ENCODE measurements at regions not wholly inside any gene's neighbourhood (a gene's known extent, or its start where the extent isn't known, plus 50 kb on each side); places are given as distances from the start of the nearest gene placed in this dataset.

DNA sequence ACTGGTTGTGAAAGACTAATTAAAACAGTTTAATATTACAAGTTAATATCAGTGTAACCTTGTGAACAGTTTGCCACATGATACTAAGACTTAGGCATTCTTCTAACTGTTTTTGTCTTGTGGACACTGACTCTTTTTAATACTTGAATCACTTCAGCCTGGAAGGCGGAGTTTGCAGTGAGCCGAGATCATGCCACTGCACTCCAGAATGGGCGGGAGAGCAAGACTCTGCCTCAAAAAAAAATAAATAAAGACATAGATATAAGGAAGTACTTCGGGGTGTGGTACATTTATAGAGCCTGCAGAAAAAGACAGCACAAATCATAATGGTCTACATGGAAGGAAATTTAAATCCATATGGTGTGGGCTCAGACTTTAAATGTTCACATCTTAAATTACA is 300.4 kb upstream of the NETO1 start:
- Histone ChIP-seq H3K9ac (ENCODE audit: extremely low read depth, low read length, poor library complexity, severe bottlenecking) (no peak overlapping the region), H3K4me3 (ENCODE audit: low read length) (no peak overlapping the region), H3K27me3 (ENCODE audit: control insufficient read depth, insufficient read depth, low read length, poor library complexity, severe bottlenecking) (no peaks in the 10 kb centered on the region), H3K27ac (ENCODE audit: low read depth, low read length) (no peak overlapping the region), H3K9me3 (ENCODE audit: control insufficient read depth, low read length) (no peaks in the 10 kb centered on the region), H3K36me3 (ENCODE audit: control insufficient read depth, insufficient read depth, low read length) (no peaks in the 10 kb centered on the region), H3K4me1 (ENCODE audit: control insufficient read depth, insufficient read depth, low read length) (no peaks in the 10 kb centered on the region)
- no peak for DNase-seq
- Mint-ChIP-seq H3K27me3 (ENCODE audit: insufficient read depth) (no peaks in the 10 kb centered on the region), H3K9me3 (peaks cover 5% of the 10 kb centered on the region), H3K27ac (no peak overlapping the region), H3K36me3 (ENCODE audit: low read depth) (no peaks in the 10 kb centered on the region), H3K4me3 (no peak overlapping the region), H3K4me1 (no peaks in the 10 kb centered on the region)
- 93 to 95% methylated on average over 2 to 3 of the region's 4 CpGs for WGBS, 2 experiments (ENCODE audit: insufficient coverage in 1 of 2, insufficient read length in 1 of 2)
- no peak for TF ChIP-seq CTCF (conservative IDR thresholded peaks at IDR 0.05)

GRCh38 chr18:73164430-73164829 is 296.6 kb upstream of the NETO1 start:
- Histone ChIP-seq H3K9me3 (ENCODE audit: control insufficient read depth, low read length) (no peaks in the 10 kb centered on the region), H3K27ac (ENCODE audit: low read depth, low read length) (no peak overlapping the region), H3K9ac (ENCODE audit: extremely low read depth, low read length, poor library complexity, severe bottlenecking) (no peak overlapping the region), H3K27me3 (ENCODE audit: control insufficient read depth, insufficient read depth, low read length, poor library complexity, severe bottlenecking) (no peaks in the 10 kb centered on the region), H3K4me1 (ENCODE audit: control insufficient read depth, insufficient read depth, low read length) (no peaks in the 10 kb centered on the region), H3K36me3 (ENCODE audit: control insufficient read depth, insufficient read depth, low read length) (no peaks in the 10 kb centered on the region), H3K4me3 (ENCODE audit: low read length) (no peak overlapping the region)
- Mint-ChIP-seq H3K9me3 (peaks cover 5% of the 10 kb centered on the region), H3K27me3 (ENCODE audit: insufficient read depth) (no peaks in the 10 kb centered on the region), H3K4me1 (peaks cover 3% of the 10 kb centered on the region), H3K4me3 (no peak overlapping the region), H3K27ac (no peak overlapping the region), H3K36me3 (ENCODE audit: low read depth) (no peaks in the 10 kb centered on the region)
- DNase-seq: no peak
- TF ChIP-seq CTCF (conservative IDR thresholded peaks at IDR 0.05): peak; percentile 43
- WGBS, 2 experiments (ENCODE audit: insufficient coverage in 1 of 2, insufficient read length in 1 of 2): 86 to 94% methylated on average over 1 to 3 of the region's 3 CpGs

DNA sequence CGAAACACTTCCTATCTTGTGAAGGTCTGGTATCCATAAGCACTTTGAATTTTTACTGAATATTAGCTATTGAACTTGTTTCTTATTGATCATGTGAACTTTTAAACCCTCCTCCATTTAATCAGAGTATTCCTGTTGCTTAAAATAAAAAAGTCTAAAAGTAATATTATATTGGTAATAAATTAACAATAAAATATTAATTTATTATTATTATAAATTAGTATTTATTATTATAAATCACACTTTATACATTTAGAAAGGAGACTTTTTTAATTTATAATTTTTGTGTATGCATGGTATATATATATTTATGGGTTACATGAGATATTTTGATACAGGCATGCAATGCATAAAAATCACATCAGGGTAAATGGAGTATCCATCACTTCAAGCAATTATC is 295.4 kb upstream of the NETO1 start:
- no peaks in the 10 kb centered on the region for H3K27me3 Mint-ChIP-seq (ENCODE audit: insufficient read depth)
- no peak overlapping the region for H3K27ac Mint-ChIP-seq

More for the DNA sequence above, 295.4 kb upstream of the NETO1 start:
- H3K9ac ChIP-seq (ENCODE audit: extremely low read depth, low read length, poor library complexity, severe bottlenecking): no peak overlapping the region
- no peak for TF ChIP-seq CTCF (conservative IDR thresholded peaks at IDR 0.05)
- H3K9me3 Mint-ChIP-seq: peaks cover 5% of the 10 kb centered on the region
- 100% methylated on average over 1 of the region's 1 CpG; no CpG with 5 or more reads in 1 of the 2 experiments for WGBS, 2 experiments (ENCODE audit: insufficient coverage in 1 of 2, insufficient read length in 1 of 2)
- DNase-seq: no peak
- H3K27ac ChIP-seq (ENCODE audit: low read depth, low read length): no peak overlapping the region
- no peak overlapping the region for H3K4me3 ChIP-seq (ENCODE audit: low read length)
- H3K36me3 ChIP-seq (ENCODE audit: control insufficient read depth, insufficient read depth, low read length): no peaks in the 10 kb centered on the region
- no peak overlapping the region for H3K4me3 Mint-ChIP-seq
- H3K4me1 Mint-ChIP-seq: peaks cover 3% of the 10 kb centered on the region
- no peaks in the 10 kb centered on the region for H3K36me3 Mint-ChIP-seq (ENCODE audit: low read depth)
- H3K27me3 ChIP-seq (ENCODE audit: control insufficient read depth, insufficient read depth, low read length, poor library complexity, severe bottlenecking): no peaks in the 10 kb centered on the region
- no peaks in the 10 kb centered on the region for H3K9me3 ChIP-seq (ENCODE audit: control insufficient read depth, low read length)
- H3K4me1 ChIP-seq (ENCODE audit: control insufficient read depth, insufficient read depth, low read length): no peaks in the 10 kb centered on the region
